MM.1S (cell line): ENCODE measurements at regions not wholly inside any gene's neighbourhood (a gene's known extent, or its start where the extent isn't known, plus 50 kb on each side); places are given as distances from the start of the nearest gene placed in this dataset.

ENCODE experiments used
- DNase-seq: peaks from one replicate; pipeline ENCODE4 v3.0.0-alpha.2; 2015
- H2AFZ ChIP-seq: fragments of 300-600 bp; sonication (generic); 2 replicates; pipeline ENCODE4 v1.6.0; 2016; ENCODE audit warnings: antibody characterized with exemption, low read length
- H3F3A ChIP-seq: fragments of 300-600 bp; sonication (generic); 2 replicates; pipeline ENCODE4 v1.6.1; 2016; ENCODE audit warnings: mild to moderate bottlenecking, antibody characterized with exemption, low read length, moderate library complexity, mixed read lengths; ENCODE audit not compliant: insufficient read depth
- H3K27ac ChIP-seq: fragments of 300-600 bp; sonication (generic); 2 replicates; pipeline ENCODE4 v1.5.1; 2016; ENCODE audit warnings: mild to moderate bottlenecking, low read length
- H3K27me3 ChIP-seq: fragments of 300-600 bp; sonication (generic); replicated peaks from 2 replicates; pipeline ENCODE4 v1.6.0; 2016; ENCODE audit warnings: low read length; ENCODE audit not compliant: insufficient read depth
- H3K36me3 ChIP-seq: fragments of 300-600 bp; sonication (generic); replicated peaks from 2 replicates; pipeline ENCODE4 v1.6.1; 2016; ENCODE audit warnings: mild to moderate bottlenecking, low read length, mixed read lengths; ENCODE audit not compliant: insufficient read depth
- H3K4me1 ChIP-seq: fragments of 300-600 bp; sonication (generic); 2 replicates; pipeline ENCODE4 v1.6.1; 2016; ENCODE audit warnings: low read length, mixed read lengths
- H3K4me2 ChIP-seq: fragments of 300-600 bp; sonication (generic); 2 replicates; pipeline ENCODE4 v1.6.0; 2016; ENCODE audit warnings: low read depth, low read length
- H3K4me3 ChIP-seq: fragments of 300-600 bp; sonication (generic); 2 replicates; pipeline ENCODE4 v1.5.1; 2016; ENCODE audit warnings: low read length, mixed read lengths
- H3K79me2 ChIP-seq: fragments of 300-600 bp; sonication (generic); 2 replicates; pipeline ENCODE4 v1.6.1; 2016; ENCODE audit warnings: mixed run types, low read length, mixed read lengths
- H3K9ac ChIP-seq: fragments of 300-600 bp; sonication (generic); 2 replicates; pipeline ENCODE4 v1.6.1; 2016; ENCODE audit warnings: low read length, mixed read lengths
- H3K9me2 ChIP-seq: fragments of 300-600 bp; sonication (generic); replicated peaks from 2 replicates; pipeline ENCODE4 v1.6.1; 2016; ENCODE audit warnings: mild to moderate bottlenecking, low read length, mixed read lengths; ENCODE audit not compliant: insufficient read depth
- H3K9me3 ChIP-seq: fragments of 300-600 bp; sonication (generic); replicated peaks from 2 replicates; pipeline ENCODE4 v1.6.1; 2016; ENCODE audit warnings: mild to moderate bottlenecking, low read length, mixed read lengths; ENCODE audit not compliant: insufficient read depth
- H4K20me1 ChIP-seq: fragments of 300-600 bp; sonication (generic); 2 replicates; pipeline ENCODE4 v1.6.1; 2016; ENCODE audit warnings: mild to moderate bottlenecking, low read length, moderate library complexity, mixed read lengths; ENCODE audit not compliant: insufficient read depth
- EZH2 ChIP-seq: fragments of 300-600 bp; sonication (generic); optimal IDR thresholded peaks from 2 replicates; pipeline ENCODE3; 2017; ENCODE audit warnings: low read depth, mild to moderate bottlenecking, antibody characterized with exemption, low read length, mixed read lengths
- EZH2phosphoT487 ChIP-seq: fragments of 300-600 bp; sonication (generic); IDR thresholded peaks from 2 replicates; pipeline ENCODE4 v1.6.1; 2018; ENCODE audit warnings: antibody characterized with exemption, low read length
- TF ChIP-seq, protein P1 (sequence below): fragments of 300-600 bp; sonication (generic); IDR thresholded peaks from 2 replicates; pipeline ENCODE4 v1.5.1; 2016; ENCODE audit warnings: antibody characterized with exemption, low read length, mixed read lengths

DNA sequence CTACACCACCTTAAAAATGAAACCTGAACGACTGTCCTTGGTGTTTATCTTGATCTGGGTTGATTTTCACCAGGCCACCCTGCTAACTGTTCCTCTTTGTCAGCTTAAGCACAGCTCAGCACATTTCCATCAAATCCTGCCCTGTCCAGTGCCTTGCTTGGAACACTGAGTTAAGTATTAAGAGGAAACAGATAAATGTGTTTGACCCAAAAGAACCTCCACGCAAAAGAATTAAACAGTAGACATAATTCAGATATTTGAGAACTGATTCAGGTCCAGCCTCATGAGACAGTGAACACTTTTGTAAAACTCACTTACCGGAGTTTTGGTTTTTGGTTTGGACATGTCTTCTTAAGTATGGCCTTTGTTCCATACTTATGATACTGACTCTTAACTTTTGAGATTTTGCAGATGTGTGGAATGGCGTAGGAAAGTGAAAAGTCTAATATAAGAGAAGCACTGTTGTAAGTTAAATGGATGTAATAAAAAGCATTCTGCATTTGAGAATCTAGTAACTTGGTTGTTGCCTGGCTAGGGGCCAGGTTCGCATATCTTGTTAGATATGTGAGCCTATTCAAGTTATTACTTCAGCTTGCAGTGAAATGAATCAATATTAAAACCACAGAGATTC lies 88.9 kb upstream of the SERPINE2 start:
- Histone ChIP-seq H3K36me3 (no peaks in the 10 kb centered on the region), H3K9me2 (no peaks in the 10 kb centered on the region), H3K9ac (no peak overlapping the region), H3K27ac (no peak overlapping the region), H3K9me3 (no peaks in the 10 kb centered on the region), H3K79me2 (no peaks in the 10 kb centered on the region), H3K4me2 (no peak overlapping the region), H3F3A (no peaks in the 10 kb centered on the region), H3K4me3 (no peak overlapping the region), H2AFZ (no peak overlapping the region), H3K4me1 (no peaks in the 10 kb centered on the region), H4K20me1 (no peaks in the 10 kb centered on the region), H3K27me3 (no peaks in the 10 kb centered on the region)
- no peak for DNase-seq
- TF ChIP-seq EZH2 (no peak), EZH2phosphoT487 (no peak)
- TF ChIP-seq, protein P1, sequence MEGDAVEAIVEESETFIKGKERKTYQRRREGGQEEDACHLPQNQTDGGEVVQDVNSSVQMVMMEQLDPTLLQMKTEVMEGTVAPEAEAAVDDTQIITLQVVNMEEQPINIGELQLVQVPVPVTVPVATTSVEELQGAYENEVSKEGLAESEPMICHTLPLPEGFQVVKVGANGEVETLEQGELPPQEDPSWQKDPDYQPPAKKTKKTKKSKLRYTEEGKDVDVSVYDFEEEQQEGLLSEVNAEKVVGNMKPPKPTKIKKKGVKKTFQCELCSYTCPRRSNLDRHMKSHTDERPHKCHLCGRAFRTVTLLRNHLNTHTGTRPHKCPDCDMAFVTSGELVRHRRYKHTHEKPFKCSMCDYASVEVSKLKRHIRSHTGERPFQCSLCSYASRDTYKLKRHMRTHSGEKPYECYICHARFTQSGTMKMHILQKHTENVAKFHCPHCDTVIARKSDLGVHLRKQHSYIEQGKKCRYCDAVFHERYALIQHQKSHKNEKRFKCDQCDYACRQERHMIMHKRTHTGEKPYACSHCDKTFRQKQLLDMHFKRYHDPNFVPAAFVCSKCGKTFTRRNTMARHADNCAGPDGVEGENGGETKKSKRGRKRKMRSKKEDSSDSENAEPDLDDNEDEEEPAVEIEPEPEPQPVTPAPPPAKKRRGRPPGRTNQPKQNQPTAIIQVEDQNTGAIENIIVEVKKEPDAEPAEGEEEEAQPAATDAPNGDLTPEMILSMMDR, result no peak

DNA sequence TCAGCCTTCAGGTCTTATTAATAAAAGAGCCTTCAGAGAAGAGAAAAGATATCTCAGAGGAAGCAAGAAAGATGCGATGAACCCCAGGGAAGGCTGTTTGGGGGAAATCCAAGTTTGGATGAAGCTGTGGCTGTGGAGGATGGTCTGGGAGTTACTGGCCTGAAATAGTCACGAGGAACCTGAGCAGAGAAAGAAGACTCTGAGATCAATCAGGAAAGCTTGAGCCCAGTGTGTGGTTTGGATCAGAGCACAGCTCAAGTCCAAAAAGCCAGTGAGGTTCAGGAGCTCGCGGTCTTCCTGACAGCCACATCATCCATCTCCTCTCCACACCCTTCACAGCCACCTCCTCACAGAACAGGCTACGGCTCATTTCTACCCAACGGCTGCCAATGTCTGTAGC lies 87.4 kb upstream of the SERPINE2 start:
- no peaks in the 10 kb centered on the region for H3K36me3 ChIP-seq
- H3K9ac ChIP-seq, result no peak overlapping the region
- no peak for DNase-seq
- no peaks in the 10 kb centered on the region for H3K79me2 ChIP-seq
- no peaks in the 10 kb centered on the region for H3K9me3 ChIP-seq
- H3K4me1 ChIP-seq, result no peaks in the 10 kb centered on the region
- H3K4me2 ChIP-seq, result no peak overlapping the region
- no peak for TF ChIP-seq EZH2
- no peaks in the 10 kb centered on the region for H3F3A ChIP-seq
- H3K9me2 ChIP-seq, result no peaks in the 10 kb centered on the region
- H3K27ac ChIP-seq, result no peak overlapping the region
- no peaks in the 10 kb centered on the region for H4K20me1 ChIP-seq
- no peaks in the 10 kb centered on the region for H3K27me3 ChIP-seq
- H3K4me3 ChIP-seq, result no peak overlapping the region
- H2AFZ ChIP-seq, result no peak overlapping the region

DNA sequence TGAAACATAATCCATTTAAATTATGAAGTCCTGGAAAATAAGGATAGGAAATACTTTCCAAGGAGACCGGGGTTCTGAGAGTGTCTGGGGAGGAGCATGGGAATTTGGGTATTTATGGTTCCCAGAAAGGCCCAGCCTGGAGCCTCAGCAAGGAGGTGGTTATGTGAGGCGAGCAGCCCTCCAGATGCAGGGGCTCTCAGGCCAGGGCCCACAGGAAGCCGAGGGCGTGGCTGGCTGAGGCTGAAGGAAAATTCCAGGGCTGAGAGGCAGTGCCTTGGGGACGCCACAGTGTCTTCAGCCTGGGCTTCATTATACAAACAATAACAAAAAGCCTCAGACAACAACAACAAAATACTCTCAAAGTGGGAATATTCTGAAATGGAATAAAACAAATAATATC lies 86.9 kb upstream of the SERPINE2 start:
- Histone ChIP-seq H3K4me3 (no peak overlapping the region), H3K79me2 (no peaks in the 10 kb centered on the region), H3K36me3 (no peaks in the 10 kb centered on the region), H3K27me3 (no peaks in the 10 kb centered on the region), H3K9me3 (no peaks in the 10 kb centered on the region), H3K27ac (no peak overlapping the region), H3F3A (no peaks in the 10 kb centered on the region), H3K4me1 (no peaks in the 10 kb centered on the region), H3K9ac (no peak overlapping the region), H4K20me1 (no peaks in the 10 kb centered on the region), H3K4me2 (no peak overlapping the region), H2AFZ (no peak overlapping the region), H3K9me2 (no peaks in the 10 kb centered on the region)
- no peak for DNase-seq
- TF ChIP-seq, protein P1, result no peak
- TF ChIP-seq EZH2 (no peak), EZH2phosphoT487 (no peak)

DNA sequence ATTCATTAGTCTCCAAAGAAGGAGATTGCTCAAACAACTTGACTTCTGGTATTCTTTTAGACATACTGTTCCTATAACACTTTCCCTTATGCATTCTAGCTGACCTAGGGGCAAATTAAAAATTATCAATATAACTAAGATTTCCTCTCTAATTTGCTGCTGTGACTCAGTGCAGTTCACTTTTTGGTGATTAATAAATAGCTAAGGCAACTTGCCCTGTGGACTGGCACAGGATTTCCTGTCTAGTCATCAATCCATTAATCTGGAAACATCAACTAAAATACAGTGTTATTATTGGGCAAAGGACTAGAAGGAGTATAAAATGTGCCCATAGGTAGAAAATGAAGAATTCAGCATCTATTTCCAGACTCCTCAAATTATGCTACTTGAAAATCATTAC lies 83.5 kb upstream of the SERPINE2 start:
- Histone ChIP-seq H3F3A (no peaks in the 10 kb centered on the region), H3K9me3 (no peaks in the 10 kb centered on the region), H3K27me3 (no peaks in the 10 kb centered on the region), H2AFZ (no peak overlapping the region), H3K36me3 (no peaks in the 10 kb centered on the region), H3K79me2 (no peaks in the 10 kb centered on the region), H3K4me3 (no peak overlapping the region), H3K4me2 (no peak overlapping the region), H3K9ac (no peak overlapping the region), H3K27ac (no peak overlapping the region), H3K4me1 (no peaks in the 10 kb centered on the region), H4K20me1 (no peaks in the 10 kb centered on the region), H3K9me2 (no peaks in the 10 kb centered on the region)
- no peak for TF ChIP-seq EZH2phosphoT487
- no peak for TF ChIP-seq EZH2
- TF ChIP-seq, protein P1, result no peak
- no peak for DNase-seq
